ENCODE measurements at regions not wholly inside any gene's neighbourhood (a gene's known extent, or its start where the extent isn't known, plus 50 kb on each side); places are given as distances from the start of the nearest gene placed in this dataset.

GRCh38 chr1:187838335-187839293, 1009.9 kb downstream of the PLA2G4A start:
- H4K20me1 ChIP-seq (ENCODE audit: insufficient read depth, low read length), result no peaks in the 10 kb centered on the region
- no peaks in the 10 kb centered on the region for H3K36me3 ChIP-seq (ENCODE audit: insufficient read depth, low read length)
- H3K9me3 ChIP-seq (ENCODE audit: low read depth, low read length), result no peaks in the 10 kb centered on the region
- no peak overlapping the region for H2AFZ ChIP-seq (ENCODE audit: low read length)
- H3K4me2 ChIP-seq (ENCODE audit: insufficient read depth, low read length), result no peak overlapping the region
- H3K27me3 ChIP-seq (ENCODE audit: insufficient read depth, low read length), result no peaks in the 10 kb centered on the region
- TF ChIP-seq CTCF (IDR thresholded peaks at IDR 0.05; ENCODE audit: extremely low read depth, low read depth, low read length), result no peak
- no peaks in the 10 kb centered on the region for H3K4me1 ChIP-seq (ENCODE audit: insufficient read depth, low read length)
- no peak overlapping the region for H3K27ac ChIP-seq (ENCODE audit: low read depth, low read length)
- no peaks in the 10 kb centered on the region for H3K79me2 ChIP-seq (ENCODE audit: insufficient read depth, low read length)
- no peak for DNase-seq (ENCODE audit: insufficient read length, low spot score, missing footprints)
- no peak overlapping the region for H3K4me3 ChIP-seq (ENCODE audit: insufficient read depth, low read length)

GRCh38 chr1:187839873-187840272, 1011.1 kb downstream of the PLA2G4A start:
- H3K9me3 ChIP-seq (ENCODE audit: low read depth, low read length), result no peaks in the 10 kb centered on the region
- DNase-seq (ENCODE audit: insufficient read length, low spot score, missing footprints), result no peak
- TF ChIP-seq CTCF (IDR thresholded peaks at IDR 0.05; ENCODE audit: extremely low read depth, low read depth, low read length), result no peak
- no peaks in the 10 kb centered on the region for H3K4me1 ChIP-seq (ENCODE audit: insufficient read depth, low read length)
- no peaks in the 10 kb centered on the region for H3K36me3 ChIP-seq (ENCODE audit: insufficient read depth, low read length)
- no peaks in the 10 kb centered on the region for H4K20me1 ChIP-seq (ENCODE audit: insufficient read depth, low read length)
- no peaks in the 10 kb centered on the region for H3K79me2 ChIP-seq (ENCODE audit: insufficient read depth, low read length)
- H3K27ac ChIP-seq (ENCODE audit: low read depth, low read length), result no peak overlapping the region
- H3K27me3 ChIP-seq (ENCODE audit: insufficient read depth, low read length), result no peaks in the 10 kb centered on the region
- H2AFZ ChIP-seq (ENCODE audit: low read length), result no peak overlapping the region
- no peak overlapping the region for H3K4me2 ChIP-seq (ENCODE audit: insufficient read depth, low read length)
- H3K4me3 ChIP-seq (ENCODE audit: insufficient read depth, low read length), result no peak overlapping the region

- Histone ChIP-seq H3K27me3 (ENCODE audit: insufficient read depth, low read length) (no peaks in the 10 kb centered on the region), H3K36me3 (ENCODE audit: insufficient read depth, low read length) (no peaks in the 10 kb centered on the region), H3K4me2 (ENCODE audit: insufficient read depth, low read length) (no peak overlapping the region), H3K4me3 (ENCODE audit: insufficient read depth, low read length) (no peak overlapping the region), H3K9me3 (ENCODE audit: low read depth, low read length) (no peaks in the 10 kb centered on the region), H4K20me1 (ENCODE audit: insufficient read depth, low read length) (no peaks in the 10 kb centered on the region), H3K27ac (ENCODE audit: low read depth, low read length) (no peak overlapping the region), H3K4me1 (ENCODE audit: insufficient read depth, low read length) (no peaks in the 10 kb centered on the region), H3K79me2 (ENCODE audit: insufficient read depth, low read length) (no peaks in the 10 kb centered on the region), H2AFZ (ENCODE audit: low read length) (no peak overlapping the region)
- TF ChIP-seq CTCF (IDR thresholded peaks at IDR 0.05; ENCODE audit: extremely low read depth, low read depth, low read length), result no peak
- DNase-seq (ENCODE audit: insufficient read length, low spot score, missing footprints), result no peak
Observed at GRCh38 chr1:187840557-187840956, 1011.8 kb downstream of the PLA2G4A start.

- H3K4me3 ChIP-seq (ENCODE audit: insufficient read depth, low read length), result no peak overlapping the region
- H3K27ac ChIP-seq (ENCODE audit: low read depth, low read length), result no peak overlapping the region
- no peak overlapping the region for H2AFZ ChIP-seq (ENCODE audit: low read length)
- no peaks in the 10 kb centered on the region for H3K27me3 ChIP-seq (ENCODE audit: insufficient read depth, low read length)
- H4K20me1 ChIP-seq (ENCODE audit: insufficient read depth, low read length), result no peaks in the 10 kb centered on the region
- no peak overlapping the region for H3K4me2 ChIP-seq (ENCODE audit: insufficient read depth, low read length)
- no peaks in the 10 kb centered on the region for H3K9me3 ChIP-seq (ENCODE audit: low read depth, low read length)
- no peak for DNase-seq (ENCODE audit: insufficient read length, low spot score, missing footprints)
- no peak for TF ChIP-seq CTCF (IDR thresholded peaks at IDR 0.05; ENCODE audit: extremely low read depth, low read depth, low read length)
- no peaks in the 10 kb centered on the region for H3K4me1 ChIP-seq (ENCODE audit: insufficient read depth, low read length)
- H3K79me2 ChIP-seq (ENCODE audit: insufficient read depth, low read length), result no peaks in the 10 kb centered on the region
- H3K36me3 ChIP-seq (ENCODE audit: insufficient read depth, low read length), result no peaks in the 10 kb centered on the region
Observed at GRCh38 chr1:187842406-187843165, 1013.8 kb downstream of the PLA2G4A start.
